Skeletal muscle tissue (tissue), 3 donors: ENCODE measurements at regions not wholly inside any gene's neighbourhood (a gene's known extent, or its start where the extent isn't known, plus 50 kb on each side); places are given as distances from the start of the nearest gene placed in this dataset.
"Not testable (repeated sequence)": the region's sequence is repeated elsewhere in the genome, so short reads cannot be mapped to it uniquely, and the experiment has no call there.

ENCODE experiments used
- H3K27ac ChIP-seq: one replicate; pipeline ENCODE4 v1.7.0; 2013; ENCODE audit warnings: mild to moderate bottlenecking, low read depth, low read length, inconsistent platforms
- H3K27me3 ChIP-seq, 3 donors: one replicate each; pipeline ENCODE4 v1.7.0; 2013; ENCODE audit warnings: low read length in 3 of 3; ENCODE audit not compliant: control insufficient read depth in 3 of 3, insufficient read depth in 3 of 3
- H3K36me3 ChIP-seq, 3 donors: one replicate each; pipeline ENCODE4 v1.7.0; 2013; ENCODE audit warnings: low read length in 3 of 3; ENCODE audit not compliant: control insufficient read depth in 3 of 3, insufficient read depth in 3 of 3
- H3K4me1 ChIP-seq, 3 donors: one replicate each; pipeline ENCODE4 v1.7.0; 2013; ENCODE audit warnings: low read length in 3 of 3, mild to moderate bottlenecking in 3 of 3; ENCODE audit not compliant: control insufficient read depth in 3 of 3, insufficient read depth in 3 of 3
- H3K4me3 ChIP-seq, 3 donors: one replicate each; pipeline ENCODE4 v1.7.0; 2013; ENCODE audit warnings: low read length in 3 of 3
- H3K9ac ChIP-seq, 3 donors: one replicate each; pipeline ENCODE4 v1.7.0; 2013; ENCODE audit warnings: low read length in 3 of 3, mild to moderate bottlenecking in 3 of 3, moderate library complexity in 2 of 3, low read depth in 1 of 3
- H3K9me3 ChIP-seq, 3 donors: one replicate each; pipeline ENCODE4 v1.7.0; 2013; ENCODE audit warnings: low read length in 3 of 3; ENCODE audit not compliant: control insufficient read depth in 3 of 3
- donor health status: Osteomylitis.

DNA sequence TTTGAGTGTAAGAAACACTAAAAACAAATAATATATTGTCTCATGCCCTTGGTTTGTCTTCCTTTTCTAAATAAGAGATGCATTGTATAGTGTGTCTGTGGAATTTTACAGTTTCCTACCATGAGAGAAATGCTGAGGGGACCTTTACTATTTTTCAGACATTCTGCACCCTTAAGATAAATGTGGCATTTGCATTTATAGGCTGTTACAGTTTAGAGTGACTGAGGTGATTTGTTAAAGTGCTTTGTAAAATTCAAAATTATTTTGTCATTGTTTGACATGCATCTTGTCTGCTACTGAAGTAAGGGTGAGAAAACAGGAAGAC, 78.9 kb upstream of the ZSWIM2 start:
- no peak overlapping the region for H3K27ac ChIP-seq
- no peak overlapping the region for H3K4me3 ChIP-seq
- no peak overlapping the region for H3K9ac ChIP-seq
- H3K4me1 ChIP-seq: no peaks in the 10 kb centered on the region
- H3K36me3 ChIP-seq: no peaks in the 10 kb centered on the region
- no peaks in the 10 kb centered on the region for H3K27me3 ChIP-seq
- H3K9me3 ChIP-seq: no peaks in the 10 kb centered on the region

DNA sequence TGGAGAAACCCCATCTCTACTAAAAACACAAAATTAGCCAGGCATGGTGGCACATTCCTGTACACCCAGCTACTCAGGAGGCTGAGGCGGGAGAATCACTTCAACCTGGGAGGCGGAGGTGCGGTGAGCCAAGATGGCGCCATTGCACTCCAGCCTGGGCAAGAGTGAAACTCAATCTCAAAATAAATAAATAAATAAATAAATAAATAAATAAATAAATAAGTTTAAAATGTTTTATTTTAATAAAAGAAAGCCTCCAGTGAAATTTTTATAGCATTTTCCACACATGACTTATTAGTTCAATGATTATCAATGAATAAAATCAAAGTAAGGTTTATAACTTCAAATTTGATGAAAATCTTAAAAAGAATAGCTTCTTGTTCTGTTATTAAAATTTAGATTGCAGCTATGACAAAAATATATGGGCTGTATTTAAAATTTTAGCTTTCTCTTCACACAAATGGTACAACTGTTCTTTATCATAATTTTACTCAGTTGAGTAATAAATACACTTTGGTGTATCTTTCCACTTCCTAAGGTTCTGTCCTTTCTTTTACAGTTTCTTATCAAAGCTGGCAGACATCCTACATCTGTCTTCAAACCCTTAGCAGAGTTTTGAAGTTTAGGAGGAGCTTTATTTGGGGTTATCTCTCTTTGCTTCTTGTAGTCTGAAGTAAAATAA, 78.4 kb upstream of the ZSWIM2 start:
- Histone ChIP-seq H3K4me1 (no peaks in the 10 kb centered on the region), H3K27me3 (no peaks in the 10 kb centered on the region), H3K9me3 (no peaks in the 10 kb centered on the region), H3K36me3 (no peaks in the 10 kb centered on the region), H3K4me3 (no peak overlapping the region), H3K27ac (no peak overlapping the region), H3K9ac (no peak overlapping the region)

DNA sequence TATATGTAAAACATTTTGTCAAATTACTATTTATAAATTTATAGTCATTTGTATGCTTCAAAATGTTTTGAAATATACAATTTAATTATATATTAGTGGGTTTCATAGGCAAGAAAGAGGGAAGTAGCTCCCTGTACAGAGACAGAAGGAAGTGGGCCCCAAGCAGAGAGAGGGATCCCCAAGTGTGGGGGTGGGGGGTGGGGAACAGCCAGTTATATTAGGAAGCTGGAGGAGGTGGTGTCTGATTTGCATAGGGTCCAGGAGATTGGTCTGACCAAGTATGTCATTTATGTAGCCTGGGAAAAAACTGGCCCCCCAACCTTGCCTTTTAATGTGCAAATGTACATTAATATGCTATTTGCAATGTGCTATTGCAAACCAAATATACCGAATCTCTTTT, 76.5 kb upstream of the ZSWIM2 start:
- H3K9me3 ChIP-seq: no peaks in the 10 kb centered on the region
- no peak overlapping the region for H3K27ac ChIP-seq
- H3K36me3 ChIP-seq: no peaks in the 10 kb centered on the region
- H3K9ac ChIP-seq: no peak overlapping the region
- no peaks in the 10 kb centered on the region for H3K4me1 ChIP-seq
- no peaks in the 10 kb centered on the region for H3K27me3 ChIP-seq
- H3K4me3 ChIP-seq: no peak overlapping the region

DNA sequence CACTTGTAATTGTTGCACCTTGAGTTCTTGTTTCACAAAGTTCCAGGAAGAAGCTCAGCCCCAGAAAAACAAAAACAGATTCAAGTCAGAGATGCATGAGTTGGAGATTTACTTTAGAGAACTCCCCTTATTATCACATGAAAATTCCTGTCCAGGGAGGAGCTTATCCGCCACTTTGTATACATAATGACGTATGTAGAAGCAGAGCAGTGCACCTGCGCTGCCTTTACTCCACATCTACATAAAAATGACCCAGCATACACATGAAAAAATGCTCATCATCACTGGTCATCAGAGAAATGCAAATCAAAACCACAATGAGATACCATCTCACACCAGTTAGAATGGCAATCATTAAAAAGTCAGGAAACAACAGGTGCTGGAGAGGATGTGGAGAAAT, 73.3 kb upstream of the ZSWIM2 start:
- not testable (repeated sequence) for H3K27me3 ChIP-seq, H3K36me3 ChIP-seq, H3K4me1 ChIP-seq, H3K27ac ChIP-seq, H3K9me3 ChIP-seq, H3K9ac ChIP-seq, H3K4me3 ChIP-seq

DNA sequence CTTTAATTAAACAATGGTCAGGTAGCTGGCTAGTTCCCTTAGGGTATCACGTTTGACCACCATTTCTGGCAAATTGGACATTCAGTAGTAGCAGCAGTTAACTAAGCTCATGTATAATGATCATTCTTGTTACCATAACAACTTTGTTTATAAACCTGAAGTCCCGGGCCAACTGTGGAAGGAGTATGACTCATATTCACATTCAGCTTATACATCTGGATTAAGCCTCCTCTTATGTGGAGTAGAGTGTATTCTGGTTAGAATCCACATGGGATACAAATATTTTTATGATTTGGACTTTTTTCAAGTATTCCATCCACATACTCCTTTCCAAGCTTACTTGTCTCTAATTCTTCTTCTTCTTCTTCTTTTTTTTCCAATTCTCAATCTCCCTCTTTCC, 70.3 kb upstream of the ZSWIM2 start:
- no peak overlapping the region for H3K27ac ChIP-seq
- no peaks in the 10 kb centered on the region for H3K4me1 ChIP-seq

DNA sequence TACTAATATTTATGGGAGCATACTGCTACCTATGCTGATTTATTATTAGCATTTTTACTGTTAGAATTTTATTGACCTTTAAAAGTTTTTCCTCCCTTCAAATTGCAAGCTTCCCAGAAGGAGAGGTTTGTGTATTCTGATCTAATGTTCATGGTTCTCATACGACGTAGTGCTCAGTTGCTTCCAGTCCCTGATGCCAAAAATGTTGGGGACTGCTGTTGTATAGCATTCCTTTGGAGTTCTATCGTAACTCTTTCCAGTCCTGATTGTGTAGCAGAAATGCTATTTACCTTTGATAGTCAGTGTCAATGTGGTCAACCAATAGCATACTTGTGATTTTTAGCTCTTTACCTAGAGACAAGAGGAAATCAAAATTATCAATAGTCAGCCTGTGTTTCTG, 69.5 kb upstream of the ZSWIM2 start:
- Histone ChIP-seq H3K27ac (no peak overlapping the region), H3K4me1 (no peaks in the 10 kb centered on the region), H3K9ac (no peak overlapping the region), H3K9me3 (no peaks in the 10 kb centered on the region), H3K4me3 (no peak overlapping the region), H3K36me3 (no peaks in the 10 kb centered on the region), H3K27me3 (no peaks in the 10 kb centered on the region)

More for the DNA sequence above, 70.3 kb upstream of the ZSWIM2 start:
- Histone ChIP-seq H3K27me3 (no peaks in the 10 kb centered on the region), H3K4me3 (no peak overlapping the region), H3K36me3 (no peaks in the 10 kb centered on the region), H3K9ac (no peak overlapping the region), H3K9me3 (no peaks in the 10 kb centered on the region)

DNA sequence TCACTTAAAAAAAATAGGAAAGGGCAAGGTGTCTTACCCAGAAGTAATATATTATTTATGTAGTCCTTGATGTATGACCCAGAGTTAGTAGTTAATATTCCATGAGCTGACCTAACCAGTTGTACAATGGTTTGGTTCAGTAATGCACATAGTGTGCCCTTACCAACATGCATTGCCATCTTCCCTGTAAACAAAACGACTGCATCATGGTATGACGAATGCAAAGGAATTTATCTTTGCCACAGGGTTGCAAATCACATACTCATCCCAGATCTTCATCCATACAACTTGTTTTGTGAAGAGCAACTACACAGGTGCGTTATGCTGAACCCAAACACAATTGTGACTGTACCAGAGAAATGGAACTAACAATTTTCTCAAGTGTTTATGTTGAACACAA, 68.9 kb upstream of the ZSWIM2 start:
- Histone ChIP-seq H3K36me3 (no peaks in the 10 kb centered on the region), H3K9ac (no peak overlapping the region), H3K9me3 (no peaks in the 10 kb centered on the region), H3K4me3 (no peak overlapping the region), H3K4me1 (no peaks in the 10 kb centered on the region), H3K27ac (no peak overlapping the region), H3K27me3 (no peaks in the 10 kb centered on the region)

DNA sequence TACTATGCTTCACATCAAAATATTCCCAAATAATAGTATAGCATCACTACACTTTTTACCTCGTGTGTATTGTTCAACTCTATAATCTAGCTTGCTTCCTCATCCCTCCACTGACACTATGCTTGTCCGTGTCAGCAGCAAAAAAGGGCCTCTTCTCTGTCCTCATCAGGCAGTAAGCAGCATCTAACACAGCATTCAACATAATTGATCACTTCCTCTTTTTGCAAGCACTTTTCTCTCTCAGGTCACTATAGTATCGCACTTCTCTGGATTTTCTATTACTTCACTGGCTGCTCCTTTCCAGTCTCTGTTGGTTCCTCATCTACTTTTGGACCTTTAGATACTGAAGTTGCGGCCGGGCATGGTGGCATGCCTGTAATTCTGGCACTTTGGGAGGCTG, 64.9 kb upstream of the ZSWIM2 start:
- no peak overlapping the region for H3K27ac ChIP-seq
- H3K4me3 ChIP-seq: no peak overlapping the region
- H3K27me3 ChIP-seq: no peaks in the 10 kb centered on the region
- no peaks in the 10 kb centered on the region for H3K36me3 ChIP-seq
- no peaks in the 10 kb centered on the region for H3K9me3 ChIP-seq
- H3K9ac ChIP-seq: no peak overlapping the region
- no peaks in the 10 kb centered on the region for H3K4me1 ChIP-seq

DNA sequence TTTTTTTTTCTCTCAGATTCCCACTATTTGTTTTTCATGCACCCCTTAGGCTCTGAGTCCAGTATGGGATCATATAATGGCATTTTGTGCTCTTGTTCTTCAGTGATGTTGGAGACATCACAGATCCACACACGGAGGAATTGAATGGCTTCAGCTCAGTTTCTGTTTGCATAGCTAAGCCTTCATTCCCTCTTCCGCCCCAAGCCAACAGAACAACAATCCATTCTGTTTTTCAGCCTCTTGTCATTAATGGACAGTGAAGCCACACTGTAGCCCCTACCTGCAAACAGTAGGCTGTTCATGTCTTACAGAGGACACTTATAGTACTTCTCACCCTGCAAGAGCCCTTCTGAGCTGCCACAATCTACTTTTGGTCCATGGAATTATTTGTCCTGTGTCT, 64.0 kb upstream of the ZSWIM2 start:
- Histone ChIP-seq H3K27me3 (no peaks in the 10 kb centered on the region), H3K36me3 (no peaks in the 10 kb centered on the region), H3K4me1 (no peaks in the 10 kb centered on the region), H3K9ac (no peak overlapping the region), H3K4me3 (no peak overlapping the region), H3K27ac (no peak overlapping the region), H3K9me3 (no peaks in the 10 kb centered on the region)

DNA sequence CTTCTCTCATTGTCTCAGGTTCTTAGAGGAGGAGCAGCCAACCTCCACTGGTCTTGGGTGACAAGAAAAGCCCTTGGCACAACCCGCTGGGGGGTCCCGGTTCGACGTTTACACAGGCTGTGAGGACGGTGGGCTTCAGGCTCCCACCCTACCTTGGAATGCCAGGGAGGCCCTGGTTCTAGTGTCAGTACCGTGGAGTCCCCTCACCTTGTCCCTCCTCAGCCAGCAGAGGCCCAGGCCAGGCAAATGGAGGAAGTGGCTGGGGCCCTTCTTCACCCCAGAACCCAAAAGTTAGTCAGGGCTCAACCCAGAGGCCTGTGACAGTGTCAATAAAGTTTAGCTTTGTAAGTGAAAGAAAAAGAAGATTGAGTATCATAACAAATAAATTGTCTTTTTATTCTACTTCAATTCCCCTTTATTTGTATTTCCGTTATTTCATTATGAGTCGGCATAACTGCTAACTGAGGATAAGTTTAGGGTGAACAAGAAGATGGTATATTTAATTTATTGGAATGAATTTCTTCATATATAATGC, 62.6 kb upstream of the ZSWIM2 start:
- Histone ChIP-seq H3K4me1 (no peaks in the 10 kb centered on the region), H3K27ac (no peak overlapping the region), H3K4me3 (no peak overlapping the region), H3K9ac (no peak overlapping the region), H3K27me3 (no peaks in the 10 kb centered on the region), H3K9me3 (no peaks in the 10 kb centered on the region), H3K36me3 (no peaks in the 10 kb centered on the region)
